Tongue (tissue), 1 donor: ENCODE measurements at regions not wholly inside any gene's neighbourhood (a gene's known extent, or its start where the extent isn't known, plus 50 kb on each side); places are given as distances from the start of the nearest gene placed in this dataset.
"Not testable (repeated sequence)": the region's sequence is repeated elsewhere in the genome, so short reads cannot be mapped to it uniquely, and the experiment has no call there.

Experiments
- DNase-seq: peaks from one replicate; pipeline ENCODE4 v3.0.0-alpha.2; 2015

DNA sequence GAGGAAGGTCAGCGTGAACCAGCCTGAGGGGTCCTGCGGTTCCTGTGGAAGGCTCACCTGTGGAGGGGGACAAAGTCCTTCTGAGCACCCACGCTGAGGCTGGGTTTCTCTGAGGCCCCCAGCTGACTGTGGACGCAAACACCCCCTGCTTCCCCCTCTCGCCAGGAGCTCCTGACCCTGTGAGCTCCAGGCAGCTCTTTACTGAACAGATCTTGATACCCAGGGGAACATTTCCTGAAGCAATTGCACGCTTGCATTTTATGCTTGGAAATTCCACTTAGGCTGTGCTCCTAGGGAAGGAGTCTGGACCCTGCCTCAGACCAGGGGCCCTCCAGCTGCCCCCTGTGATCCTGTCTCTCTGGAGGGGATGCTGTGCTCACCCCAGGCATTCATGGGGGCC lies 454.2 kb upstream of the B3GAT1 start:
- no peak for DNase-seq

GRCh38 chr11:134864968-134865305 lies 452.9 kb upstream of the B3GAT1 start:
- no peak for DNase-seq

- no peak for DNase-seq
These were observed 452.4 kb upstream of the B3GAT1 start for GRCh38 chr11:134864233-134864967.

- no peak for DNase-seq
These were observed 451.3 kb upstream of the B3GAT1 start for GRCh38 chr11:134863294-134863693.

DNA sequence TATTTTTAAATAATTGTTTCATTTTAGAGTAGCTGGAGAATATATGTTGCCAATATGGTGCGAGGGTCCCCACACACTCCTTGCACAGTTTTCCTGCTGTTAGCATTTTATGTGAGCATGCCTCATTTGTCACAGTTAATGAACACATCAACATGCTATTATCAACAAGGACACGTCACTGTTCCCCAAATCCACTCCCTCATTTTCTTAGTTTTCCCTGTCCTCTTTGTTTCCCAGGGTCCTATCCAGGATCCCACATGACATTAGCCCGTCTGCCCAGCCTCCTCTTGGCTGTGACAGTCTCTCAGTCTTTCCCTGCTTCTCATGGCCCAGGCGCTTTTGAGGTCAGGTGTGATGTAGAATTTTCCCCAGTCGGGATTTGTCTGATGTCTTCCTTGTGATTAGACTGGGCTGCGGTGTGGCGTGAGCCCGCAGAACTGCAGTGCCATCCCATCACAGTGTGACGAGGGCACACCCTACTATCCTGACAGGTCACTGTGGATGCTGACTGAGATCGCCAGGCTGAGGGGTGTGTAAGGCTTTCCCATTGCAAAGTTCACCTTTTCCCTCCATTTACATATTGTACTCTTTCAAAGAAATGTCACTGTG lies 450.6 kb upstream of the B3GAT1 start:
- DNase-seq = no peak

GRCh38 chr11:134862105-134862502 lies 450.1 kb upstream of the B3GAT1 start:
- peak; percentile 12 for DNase-seq

GRCh38 chr11:134861490-134862104 lies 449.6 kb upstream of the B3GAT1 start:
- DNase-seq = no peak

DNA sequence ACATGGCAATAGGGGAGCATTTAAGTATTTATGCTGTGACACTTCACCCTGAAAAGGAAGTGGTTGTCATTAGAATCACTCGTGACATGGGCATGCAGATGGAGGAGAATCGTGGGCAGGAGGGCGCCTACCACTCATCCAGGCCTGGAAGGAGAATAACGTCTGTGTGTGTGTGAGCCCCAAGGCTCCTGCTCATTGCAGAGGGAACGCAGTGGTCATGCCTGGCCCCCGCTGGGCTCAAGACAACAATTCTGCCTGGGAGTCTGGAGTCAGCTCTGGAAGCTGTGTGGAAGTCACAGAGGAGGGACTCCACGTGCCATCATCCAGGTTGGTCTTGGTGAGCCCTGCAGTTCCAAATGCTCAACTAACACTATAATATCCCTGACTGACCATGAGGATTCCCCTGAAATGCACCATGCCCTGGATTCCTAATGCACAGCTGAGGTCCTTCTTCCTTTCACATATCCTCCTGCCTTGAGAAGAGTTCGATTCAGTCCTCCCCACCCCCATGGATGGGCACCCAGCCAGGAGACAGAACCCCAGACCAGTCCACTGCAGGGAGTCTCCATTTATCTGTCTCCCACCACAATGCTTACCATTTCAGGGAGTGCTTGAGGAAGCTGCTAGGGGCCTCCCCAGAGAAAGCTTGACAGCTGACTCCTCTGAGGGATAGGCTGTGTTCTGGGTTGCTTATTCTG lies 446.9 kb upstream of the B3GAT1 start:
- DNase-seq = no peak

DNA sequence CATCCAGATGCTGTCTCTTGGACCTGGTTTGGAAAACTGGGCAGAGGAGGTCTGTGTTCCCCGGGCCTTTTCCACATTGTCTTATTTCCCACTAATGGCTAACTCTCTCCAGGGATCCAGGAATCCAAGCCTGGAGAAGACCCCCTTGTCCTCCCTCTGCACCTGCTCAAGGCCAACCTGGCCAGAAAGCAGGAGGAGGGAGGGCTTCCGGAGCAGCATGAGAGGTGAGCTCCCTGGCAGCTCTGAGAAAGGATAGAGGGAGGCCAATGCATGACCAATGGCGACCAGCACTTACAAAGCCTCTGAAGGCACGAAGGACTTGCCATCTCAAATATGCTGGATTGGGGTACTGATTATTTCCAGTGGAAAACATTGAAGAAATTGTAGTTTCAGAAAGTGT lies 445.0 kb upstream of the B3GAT1 start:
- no peak for DNase-seq

- DNase-seq = no peak
These were observed 444.3 kb upstream of the B3GAT1 start for GRCh38 chr11:134856056-134856971.

DNA sequence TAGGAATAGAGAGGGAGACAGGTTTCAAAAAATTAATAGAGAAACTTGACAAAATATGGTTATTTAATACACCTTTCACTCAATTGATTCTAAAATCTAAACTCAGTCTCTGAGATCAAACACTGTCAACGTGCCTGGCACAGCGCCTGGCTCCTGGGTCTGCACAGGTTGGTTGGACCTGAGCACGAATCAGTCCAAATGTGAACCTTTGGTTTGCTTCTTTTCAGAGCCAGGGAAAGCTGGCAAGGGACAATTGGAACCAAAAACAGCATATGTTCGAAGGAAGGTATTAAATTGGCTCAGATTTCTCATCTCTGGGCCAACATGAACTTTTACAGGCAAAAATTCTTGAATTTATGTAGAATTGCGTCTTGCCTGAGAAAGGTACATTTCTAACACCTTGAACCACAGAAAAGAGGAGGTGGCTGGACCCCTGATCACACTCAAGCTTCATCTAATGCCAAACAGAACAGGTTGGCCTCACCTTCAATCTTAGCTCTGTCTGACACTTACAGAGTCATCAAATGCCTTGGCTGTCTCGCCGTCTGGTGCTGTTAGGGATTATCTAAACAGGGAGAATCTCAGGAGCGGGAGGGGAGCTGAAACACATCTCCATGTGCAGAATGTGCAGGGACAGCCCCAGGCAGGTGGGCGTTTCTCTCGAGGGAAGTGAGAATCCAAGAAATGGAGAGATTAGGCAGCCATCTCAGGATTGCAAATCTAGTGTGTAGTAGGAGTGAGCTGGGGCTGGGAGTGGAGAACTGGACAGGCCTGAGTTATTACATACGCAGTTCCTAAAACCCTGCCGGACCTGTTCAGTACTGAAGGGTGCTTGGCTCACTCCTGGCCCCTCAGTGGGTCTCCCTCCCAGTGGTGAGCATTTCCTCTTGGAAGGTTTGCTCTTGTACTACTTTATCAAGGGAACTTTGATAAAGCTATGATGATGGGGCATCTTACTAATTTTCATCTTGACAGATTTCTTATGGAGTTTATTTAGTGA lies 442.2 kb upstream of the B3GAT1 start:
- DNase-seq = no peak

DNA sequence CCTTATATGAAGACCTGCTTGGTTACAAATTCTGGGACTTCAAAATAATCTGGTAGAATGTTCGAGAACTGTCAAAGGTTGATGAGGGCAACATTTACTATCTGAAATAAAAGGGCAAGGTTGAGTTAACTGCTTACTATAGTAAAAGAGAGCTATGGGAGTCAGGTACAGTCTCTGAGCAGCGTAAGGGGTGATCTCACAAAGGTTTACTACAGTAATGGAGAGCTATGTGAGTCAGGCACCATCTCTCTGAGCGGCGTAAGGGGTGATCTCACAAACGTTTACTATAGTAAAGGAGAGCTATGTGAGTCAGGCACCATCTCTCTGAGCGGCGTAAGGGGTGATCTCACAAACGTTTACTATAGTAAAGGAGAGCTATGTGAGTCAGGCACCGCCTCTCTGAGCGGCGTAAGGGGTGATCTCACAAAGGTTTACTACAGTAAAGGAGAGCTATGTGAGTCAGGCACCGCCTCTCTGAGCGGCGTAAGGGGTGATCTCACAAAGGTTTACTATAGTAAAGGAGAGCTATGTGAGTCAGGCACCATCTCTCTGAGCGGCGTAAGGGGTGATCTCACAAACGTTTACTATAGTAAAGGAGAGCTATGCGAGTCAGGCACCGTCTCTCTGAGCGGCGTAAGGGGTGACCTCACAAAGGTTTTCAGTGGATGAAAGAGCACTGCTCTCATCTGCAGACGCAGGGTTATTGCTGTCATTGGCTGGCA lies 439.6 kb upstream of the B3GAT1 start:
- DNase-seq = not testable (repeated sequence)

DNA sequence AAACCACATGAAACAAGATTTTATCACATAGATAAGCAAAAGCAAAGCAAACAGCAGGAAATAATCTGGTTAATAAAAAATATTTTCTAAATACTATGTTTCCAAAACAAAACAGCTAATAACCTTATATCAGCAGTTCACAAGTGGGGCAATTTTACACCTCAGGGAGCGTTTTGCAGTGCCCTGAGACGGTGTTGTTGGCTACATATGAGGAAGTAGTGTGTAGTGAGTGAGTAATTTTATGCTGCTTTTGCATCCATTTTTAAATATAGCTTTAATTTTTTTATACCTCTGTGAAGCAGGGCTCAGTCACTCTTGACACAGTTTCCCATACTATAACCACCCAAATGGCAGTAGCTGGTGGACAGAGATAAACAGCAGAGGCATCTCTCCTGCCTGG lies 438.5 kb upstream of the B3GAT1 start:
- no peak for DNase-seq

DNA sequence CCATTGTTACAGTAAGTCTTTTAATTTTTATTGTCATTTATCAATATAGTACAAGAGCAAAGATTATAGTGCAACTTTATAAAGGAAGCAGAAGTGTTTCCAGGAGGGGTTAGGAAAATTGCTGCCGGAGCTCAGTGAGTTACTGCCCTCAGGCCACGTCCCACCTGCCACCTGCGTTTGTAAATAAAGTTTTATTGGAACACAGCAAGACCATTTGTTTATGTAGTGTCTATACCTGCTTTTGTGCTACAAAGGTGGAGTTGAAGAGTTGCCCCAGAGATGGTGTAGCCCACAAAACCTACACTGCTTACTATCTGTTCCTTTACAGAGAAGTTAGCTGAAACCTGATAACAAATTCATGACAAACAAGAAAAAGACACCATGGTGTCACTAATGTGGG lies 437.8 kb upstream of the B3GAT1 start:
- DNase-seq = no peak

DNA sequence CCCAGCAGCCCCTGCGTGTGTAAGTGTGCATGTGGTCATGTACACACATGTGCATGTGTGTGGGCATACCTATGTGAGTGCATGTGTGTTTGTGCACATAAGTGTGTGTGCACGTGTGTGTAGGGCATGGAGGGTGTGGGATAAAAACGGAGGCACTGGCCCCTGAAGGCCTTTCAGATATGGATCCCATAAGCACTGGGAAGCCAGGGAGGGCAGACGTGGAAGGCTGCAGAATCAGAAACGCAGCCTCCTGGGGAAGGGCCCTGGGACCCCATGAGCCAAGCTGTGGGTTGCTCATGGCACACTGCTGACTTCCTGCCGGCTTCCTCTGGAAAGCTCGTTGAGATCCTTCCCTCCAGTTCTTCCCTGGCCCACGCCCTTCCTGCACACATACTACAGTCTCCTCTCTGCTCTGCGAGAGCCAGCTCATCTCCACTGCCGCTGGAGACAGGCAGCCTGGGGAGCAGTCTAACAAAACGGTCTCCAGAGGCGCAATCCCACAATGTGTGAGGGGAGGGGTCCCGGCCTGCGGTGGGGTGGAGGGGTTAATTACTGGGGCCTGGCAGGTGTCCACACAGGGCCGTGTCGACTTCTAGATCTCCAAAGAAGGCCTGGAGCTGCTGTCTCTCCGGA lies 435.2 kb upstream of the B3GAT1 start:
- DNase-seq = no peak

- no peak for DNase-seq
These were observed 434.5 kb upstream of the B3GAT1 start for GRCh38 chr11:134846328-134847082.

- no peak for DNase-seq
These were observed 433.7 kb upstream of the B3GAT1 start for GRCh38 chr11:134845474-134846327.

DNA sequence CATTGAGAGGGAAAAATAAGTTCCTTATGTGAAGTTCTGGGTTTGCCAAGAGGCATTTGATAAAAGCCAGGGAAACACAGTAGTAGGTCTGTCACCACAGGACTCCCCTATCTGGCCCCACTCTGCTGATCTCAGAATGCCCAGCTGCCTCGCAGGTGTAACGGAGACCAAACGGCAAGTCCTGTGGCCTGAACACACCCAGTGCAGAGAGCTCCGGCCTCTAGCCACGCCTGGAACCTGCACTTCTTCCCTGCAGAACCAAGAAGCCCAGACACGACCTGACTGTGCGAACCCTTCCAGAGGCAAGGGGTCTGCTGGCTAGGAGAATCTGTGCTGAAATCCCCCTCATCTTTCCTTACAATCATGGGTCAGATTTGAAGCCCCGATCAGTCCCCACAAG lies 432.8 kb upstream of the B3GAT1 start:
- no peak for DNase-seq
